Left forelimb (tissue), 1 donor: ENCODE measurements at regions not wholly inside any gene's neighbourhood (a gene's known extent, or its start where the extent isn't known, plus 50 kb on each side); places are given as distances from the start of the nearest gene placed in this dataset.

Source experiments
- DNase-seq: peaks from one replicate; pipeline ENCODE4 v3.0.0-alpha.2; 2018; ENCODE audit warnings: low spot score

- DNase-seq, result no peak
Measured at GRCh38 chr11:70703141-70704064, 305.1 kb downstream of the CTTN start.

- no peak for DNase-seq
Measured at GRCh38 chr11:70705097-70705496, 306.8 kb downstream of the CTTN start.

GRCh38 chr11:70705930-70706329, 307.6 kb downstream of the CTTN start:
- no peak for DNase-seq

DNA sequence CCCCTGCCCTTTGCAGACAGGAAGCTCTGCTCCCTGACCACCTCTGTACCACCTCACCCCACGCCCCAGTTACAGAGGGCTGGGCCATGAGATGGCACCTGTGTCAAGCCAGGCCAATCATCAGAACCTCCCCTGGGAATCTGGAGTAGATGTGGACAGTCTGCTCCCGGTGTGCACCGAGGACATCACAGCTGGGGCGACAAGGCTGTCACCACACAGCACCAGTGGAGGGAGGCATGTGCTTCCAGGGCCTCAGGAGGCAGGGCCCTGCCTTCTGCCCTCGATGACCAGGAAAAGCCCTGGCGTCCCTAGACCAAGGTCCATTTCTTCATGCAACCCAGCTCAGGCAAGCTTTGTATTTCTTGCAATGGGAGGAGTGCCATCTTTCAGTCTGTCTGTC, 309.5 kb downstream of the CTTN start:
- no peak for DNase-seq

- no peak for DNase-seq
Measured at GRCh38 chr11:70709596-70709995, 311.3 kb downstream of the CTTN start.

GRCh38 chr11:70710192-70710591, 311.9 kb downstream of the CTTN start:
- no peak for DNase-seq

- DNase-seq, result no peak
Measured at GRCh38 chr11:70710601-70711000, 312.3 kb downstream of the CTTN start.

- no peak for DNase-seq
Measured at GRCh38 chr11:70711095-70711910, 313.0 kb downstream of the CTTN start.

DNA sequence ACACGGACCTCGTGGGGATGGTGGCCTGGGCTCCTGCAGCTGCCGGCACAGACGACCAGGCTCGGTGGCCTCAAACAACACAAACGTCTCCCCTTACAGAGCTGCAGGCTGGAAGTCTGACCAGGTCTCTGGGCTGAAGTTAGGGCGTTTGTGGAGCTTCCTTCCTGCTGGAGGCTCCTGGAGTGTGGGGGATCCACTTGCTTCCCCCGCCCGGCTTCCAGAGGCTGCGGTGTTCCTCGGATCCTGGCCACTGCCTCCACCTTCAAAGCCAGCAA, 313.5 kb downstream of the CTTN start:
- DNase-seq, result no peak

DNA sequence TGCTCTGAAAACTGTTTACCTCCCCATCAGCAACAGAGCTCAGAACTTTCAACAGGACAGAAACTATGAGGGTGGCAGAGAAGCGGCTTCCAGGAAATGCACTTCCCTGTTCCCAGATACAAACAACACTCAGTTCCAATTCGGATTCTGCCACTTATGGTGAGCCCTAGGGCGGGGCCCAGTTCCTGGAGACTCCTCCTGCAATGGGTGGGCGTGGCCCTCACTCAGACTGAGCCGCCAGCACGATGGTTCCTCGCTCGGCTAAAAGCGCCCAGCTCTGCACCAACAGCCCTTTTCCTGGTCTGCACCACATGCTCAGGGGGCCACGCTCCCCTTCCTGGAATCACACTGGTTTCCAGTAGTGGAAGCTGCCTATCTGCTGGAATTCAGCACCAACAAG, 314.1 kb downstream of the CTTN start:
- no peak for DNase-seq

DNA sequence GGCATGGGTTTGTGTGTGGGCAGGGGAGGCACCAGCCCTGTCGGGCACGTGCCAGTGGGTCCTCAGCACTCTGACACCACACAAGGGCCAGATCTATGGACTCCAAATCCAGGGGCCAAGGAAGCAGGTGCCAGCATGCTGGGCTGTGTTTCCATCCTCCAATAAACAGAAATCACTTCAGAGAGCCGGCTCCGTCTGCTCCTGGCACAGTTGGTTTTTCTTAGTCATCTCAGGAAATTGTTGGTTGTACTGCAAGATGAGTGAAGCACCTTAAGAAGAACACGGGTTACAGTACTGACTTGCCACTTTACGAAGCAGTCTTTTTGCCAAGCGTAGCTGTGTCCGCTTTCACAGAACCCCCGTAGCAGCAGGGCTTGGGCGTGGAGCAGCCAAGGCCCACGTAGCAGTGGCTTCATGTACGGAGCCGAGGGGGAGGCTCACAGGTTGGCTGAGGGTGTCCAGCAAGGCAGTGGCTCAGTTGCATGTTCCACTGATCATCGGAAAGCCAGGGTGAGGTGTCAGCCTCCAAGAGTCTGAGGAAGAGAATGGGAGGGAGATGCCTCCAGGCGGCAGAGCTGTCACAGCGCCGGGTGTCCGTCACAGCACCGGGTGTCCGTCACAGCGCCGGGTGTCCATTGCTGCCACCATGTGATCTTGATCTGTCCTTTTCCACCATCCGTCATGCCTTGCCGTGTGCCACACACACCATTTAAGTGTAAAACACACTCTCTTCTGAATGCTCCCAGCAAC, 314.9 kb downstream of the CTTN start:
- no peak for DNase-seq

- no peak for DNase-seq
Measured at GRCh38 chr11:70713988-70714665, 315.8 kb downstream of the CTTN start.

DNA sequence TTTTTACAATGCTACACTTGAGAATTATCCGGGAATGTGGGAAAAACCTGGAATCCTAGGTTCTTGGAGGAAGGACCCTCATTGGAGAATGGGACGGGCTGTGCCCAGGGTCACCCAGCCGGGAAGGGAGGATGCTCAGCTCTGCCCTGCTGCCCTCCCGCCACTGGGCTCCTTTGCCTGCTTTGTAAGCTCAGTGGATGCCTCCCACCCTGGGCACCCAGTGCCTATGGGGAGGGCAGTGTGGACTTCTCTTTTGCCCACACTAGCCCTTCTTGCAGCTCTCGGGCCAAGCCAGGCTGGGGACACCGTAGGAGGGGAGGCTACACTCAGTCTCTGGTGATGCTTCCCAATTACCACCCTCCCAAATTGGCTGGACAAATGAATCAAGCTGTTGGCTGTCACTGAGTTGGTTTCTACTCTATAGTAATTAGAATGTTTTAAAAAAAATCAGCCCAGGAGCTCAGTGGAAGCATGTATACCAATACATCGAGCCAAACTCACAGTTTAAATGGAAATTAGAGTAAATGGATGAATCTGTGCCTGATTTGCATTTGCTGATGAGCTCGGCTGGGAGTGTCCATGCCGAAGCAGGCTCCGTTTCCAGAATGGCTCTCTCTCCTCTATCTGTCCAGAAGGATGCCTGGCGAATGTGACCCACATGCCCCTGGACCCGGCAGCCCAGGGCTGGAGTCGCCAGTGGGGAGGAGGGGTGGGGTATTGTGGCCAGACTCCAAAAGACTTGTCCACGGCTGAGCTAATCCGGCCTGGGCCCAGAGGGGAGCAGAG, 317.0 kb downstream of the CTTN start:
- no peak for DNase-seq

DNA sequence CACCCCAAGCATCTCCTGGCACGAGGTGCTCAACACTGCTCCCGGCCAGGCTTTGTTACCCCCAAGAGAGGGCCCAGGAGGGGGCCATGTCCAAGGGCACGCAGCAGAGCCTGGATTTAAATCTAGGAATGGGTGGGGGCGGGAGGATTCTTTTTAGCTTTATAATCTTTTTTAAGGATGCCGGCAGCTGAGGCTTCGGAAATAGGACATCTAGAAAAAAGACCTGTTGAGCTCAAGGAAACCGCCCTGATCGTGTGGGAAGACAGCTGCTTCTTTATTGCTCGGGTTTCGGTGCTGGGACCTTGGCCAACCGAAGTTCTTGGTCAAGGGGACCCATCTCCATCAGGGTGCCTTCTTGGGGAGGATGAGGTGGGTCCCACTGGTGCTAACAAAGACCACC, 317.9 kb downstream of the CTTN start:
- DNase-seq, result no peak

GRCh38 chr11:70716986-70717775, 318.9 kb downstream of the CTTN start:
- no peak for DNase-seq

DNA sequence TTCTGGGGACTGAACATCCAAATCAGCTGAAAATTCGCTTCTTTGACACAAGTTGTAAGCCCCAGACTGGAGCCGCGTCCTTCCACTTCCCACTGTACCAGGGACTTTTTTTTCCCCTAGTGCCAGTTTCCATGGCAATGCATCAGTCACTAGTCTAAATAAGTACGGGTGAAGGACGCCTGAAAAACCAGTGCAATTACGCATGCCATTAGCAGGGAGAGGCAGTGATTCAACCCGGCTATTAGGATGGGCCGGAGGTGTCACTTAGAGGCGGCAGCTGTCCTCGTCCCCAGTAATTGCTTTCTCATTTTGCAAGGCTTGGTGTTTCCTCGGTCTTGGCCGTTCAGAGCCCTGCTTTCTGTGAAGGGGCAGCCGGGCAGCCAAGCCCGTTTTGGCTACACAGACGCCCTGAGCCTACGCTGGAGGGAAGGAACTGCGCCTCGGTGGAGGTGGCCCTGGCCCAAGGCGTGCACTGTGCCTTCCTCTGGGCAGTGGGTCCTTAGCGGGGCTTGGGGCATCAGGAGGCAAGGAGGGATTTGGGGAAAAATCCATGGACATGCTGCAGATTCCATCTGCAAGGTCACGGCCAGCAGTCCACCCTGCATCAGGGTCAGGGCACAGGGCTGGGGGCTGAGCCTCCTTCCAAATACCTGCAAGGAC, 319.7 kb downstream of the CTTN start:
- DNase-seq, result no peak

DNA sequence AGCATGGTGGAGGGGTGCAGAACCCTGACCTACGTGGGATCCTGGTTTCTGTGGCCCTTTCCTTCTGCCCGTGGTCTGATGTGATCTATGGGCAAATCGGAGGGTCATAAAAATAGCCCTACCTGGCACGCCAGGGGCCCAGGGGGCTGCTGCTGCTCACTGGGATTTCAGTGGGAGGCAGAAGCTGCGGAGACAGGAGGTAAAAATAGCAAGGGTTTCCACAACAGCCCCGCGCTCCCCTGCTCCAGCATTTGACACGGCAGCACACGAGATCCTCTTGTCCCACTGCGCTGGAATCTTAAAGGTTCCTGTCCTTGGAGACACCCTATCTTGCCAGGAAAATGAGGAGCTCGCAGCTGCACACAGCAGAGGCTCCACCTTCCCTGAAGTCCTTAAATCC, 321.2 kb downstream of the CTTN start:
- no peak for DNase-seq

DNA sequence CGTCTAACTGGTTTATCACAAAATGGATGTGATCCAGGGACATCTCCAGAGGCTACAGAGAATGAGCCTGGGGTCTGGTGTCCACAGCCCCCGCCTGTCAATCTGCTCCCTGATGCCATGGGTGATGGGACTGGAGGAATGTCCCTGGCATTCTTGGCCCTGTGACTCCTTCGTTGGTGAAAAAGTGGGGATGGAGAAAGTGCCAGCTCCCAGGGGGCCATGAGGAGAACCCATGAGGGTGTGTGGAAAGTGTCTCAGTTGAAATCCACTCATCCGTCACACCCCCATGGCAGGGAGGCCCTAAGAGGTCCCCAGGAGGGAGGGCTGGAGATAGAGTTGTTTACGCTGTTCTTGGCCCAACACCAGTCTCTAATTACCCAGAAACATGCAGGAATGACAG, 322.0 kb downstream of the CTTN start:
- DNase-seq, result no peak

GRCh38 chr11:70721006-70721405, 322.7 kb downstream of the CTTN start:
- no peak for DNase-seq

GRCh38 chr11:70725278-70725677, 326.9 kb downstream of the CTTN start:
- DNase-seq, result no peak
